Esophagus squamous epithelium (tissue), 5 donors: ENCODE measurements at regions not wholly inside any gene's neighbourhood (a gene's known extent, or its start where the extent isn't known, plus 50 kb on each side); places are given as distances from the start of the nearest gene placed in this dataset.

Experiments used
- DNase-seq: peaks from one replicate; lab custom pipeline; 2025; lab: John Stamatoyannopoulos, UW
- H3K27ac ChIP-seq, 4 donors: fragments of 200-600 bp; sonication (generic); one replicate each; pipeline ENCODE4 v1.5.1; 2016 to 2019; ENCODE audit warnings: mild to moderate bottlenecking in 1 of 4
- H3K27me3 ChIP-seq, 4 donors: fragments of 200-600 bp; sonication (generic); 1 replicate in 3 of 4; 2 replicates in 1 of 4; pipeline versions ENCODE4 v1.5.1 to v1.6.0; 2017 to 2021; ENCODE audit warnings: antibody characterized with exemption in 1 of 4
- H3K36me3 ChIP-seq, 3 donors: fragments of 200-600 bp; sonication (generic); one replicate each; pipeline ENCODE4 v1.5.1; 2016 to 2019
- H3K4me1 ChIP-seq, 3 donors: fragments of 200-600 bp; sonication (generic); one replicate each; pipeline ENCODE4 v1.5.1; 2017 to 2019
- H3K4me3 ChIP-seq, 4 donors: fragments of 200-600 bp; sonication (generic); 1 replicate in 3 of 4; 2 replicates in 1 of 4; pipeline ENCODE4 v1.5.1; 2016 to 2019; ENCODE audit warnings: mild to moderate bottlenecking in 2 of 4, moderate library complexity in 1 of 4
- H3K9me3 ChIP-seq, 3 donors: fragments of 200-600 bp; sonication (generic); one replicate each; pipeline ENCODE4 v1.5.1; 2016 to 2019
- POLR2A ChIP-seq, 4 donors: fragments of 450-650 bp; IDR thresholded peaks; one replicate each; pipeline ENCODE4 v1.6.1; 2017; ENCODE audit warnings: antibody characterized with exemption in 4 of 4, mild to moderate bottlenecking in 4 of 4, moderate library complexity in 3 of 4
- WGBS, 2 donors: methylation state at CpG; one replicate each; pipeline ENCODE4 v1.1.5; 2018; 5-methylcytosine and 5-hydroxymethylcytosine counted together
- intact Hi-C: fragments of 100-400 bp; cut with DNase I; formaldehyde crosslinking; loops from one replicate; pipeline ENCODE4 v1.15.0; 2022
- TF ChIP-seq, protein P1 (sequence below), 6 experiments: fragments of 450-650 bp in 4 of 6; fragments of 200-600 bp in 2 of 6; sonication (generic) in 2 of 6; IDR thresholded peaks; one replicate each; pipeline ENCODE4 v1.5.1; 2016 to 2019; ENCODE audit warnings: antibody characterized with exemption in 6 of 6, mild to moderate bottlenecking in 4 of 6, moderate library complexity in 4 of 6
- donor health status: DM: yes; HTN: yes; CAD: no.

DNA sequence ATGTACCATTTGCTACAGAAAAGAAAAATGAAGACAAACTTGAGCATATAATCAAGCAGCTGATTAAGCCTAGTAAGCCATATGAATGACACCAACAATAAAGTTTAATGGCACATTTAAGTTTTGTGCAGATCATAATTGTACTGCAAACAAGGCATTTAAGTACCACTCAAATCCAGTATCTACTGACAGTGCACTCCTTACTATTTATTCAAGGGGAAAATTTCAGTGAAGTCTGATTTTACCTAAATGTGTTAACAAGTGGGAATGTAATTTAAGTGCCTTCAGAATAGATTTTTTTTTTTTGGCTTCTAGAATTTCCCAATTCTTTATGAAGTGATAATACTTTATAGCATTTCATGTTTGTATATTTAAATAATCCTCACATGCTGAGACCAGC is 341.0 kb upstream of the POU5F2 start:
- intact Hi-C loops, result no loop called here
- Histone ChIP-seq H3K4me3 (no peak overlapping the region), H3K36me3 (no peaks in the 10 kb centered on the region), H3K4me1 (no peaks in the 10 kb centered on the region), H3K27ac (no peak overlapping the region), H3K9me3 (no peaks in the 10 kb centered on the region), H3K27me3 (no peaks in the 10 kb centered on the region)
- TF ChIP-seq POLR2A (IDR thresholded peaks at IDR 0.05), result no peak
- TF ChIP-seq, protein P1, sequence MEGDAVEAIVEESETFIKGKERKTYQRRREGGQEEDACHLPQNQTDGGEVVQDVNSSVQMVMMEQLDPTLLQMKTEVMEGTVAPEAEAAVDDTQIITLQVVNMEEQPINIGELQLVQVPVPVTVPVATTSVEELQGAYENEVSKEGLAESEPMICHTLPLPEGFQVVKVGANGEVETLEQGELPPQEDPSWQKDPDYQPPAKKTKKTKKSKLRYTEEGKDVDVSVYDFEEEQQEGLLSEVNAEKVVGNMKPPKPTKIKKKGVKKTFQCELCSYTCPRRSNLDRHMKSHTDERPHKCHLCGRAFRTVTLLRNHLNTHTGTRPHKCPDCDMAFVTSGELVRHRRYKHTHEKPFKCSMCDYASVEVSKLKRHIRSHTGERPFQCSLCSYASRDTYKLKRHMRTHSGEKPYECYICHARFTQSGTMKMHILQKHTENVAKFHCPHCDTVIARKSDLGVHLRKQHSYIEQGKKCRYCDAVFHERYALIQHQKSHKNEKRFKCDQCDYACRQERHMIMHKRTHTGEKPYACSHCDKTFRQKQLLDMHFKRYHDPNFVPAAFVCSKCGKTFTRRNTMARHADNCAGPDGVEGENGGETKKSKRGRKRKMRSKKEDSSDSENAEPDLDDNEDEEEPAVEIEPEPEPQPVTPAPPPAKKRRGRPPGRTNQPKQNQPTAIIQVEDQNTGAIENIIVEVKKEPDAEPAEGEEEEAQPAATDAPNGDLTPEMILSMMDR (IDR thresholded peaks at IDR 0.05), result no peak
- DNase-seq, result no peak

GRCh38 chr5:94081088-94081487 is 339.7 kb upstream of the POU5F2 start:
- no peaks in the 10 kb centered on the region for H3K27me3 ChIP-seq

GRCh38 chr5:94080390-94080789 is 339.0 kb upstream of the POU5F2 start:
- intact Hi-C loops, result no loop called here
- WGBS, 2 donors, result 91 to 96% methylated on average over 3 of the region's 3 CpGs
- no peak for TF ChIP-seq POLR2A (IDR thresholded peaks at IDR 0.05)
- TF ChIP-seq, protein P1 (IDR thresholded peaks at IDR 0.05), result no peak

More at GRCh38 chr5:94081088-94081487, 339.7 kb upstream of the POU5F2 start:
- Histone ChIP-seq H3K4me1 (no peaks in the 10 kb centered on the region), H3K4me3 (no peak overlapping the region), H3K36me3 (no peaks in the 10 kb centered on the region), H3K27ac (no peak overlapping the region), H3K9me3 (no peaks in the 10 kb centered on the region)
- no peak for DNase-seq
- TF ChIP-seq, protein P1 (IDR thresholded peaks at IDR 0.05), result no peak
- no peak for TF ChIP-seq POLR2A (IDR thresholded peaks at IDR 0.05)
- intact Hi-C loops, result no loop called here
- WGBS, 2 donors, result 95% methylated on average over 1 of the region's 1 CpG

DNA sequence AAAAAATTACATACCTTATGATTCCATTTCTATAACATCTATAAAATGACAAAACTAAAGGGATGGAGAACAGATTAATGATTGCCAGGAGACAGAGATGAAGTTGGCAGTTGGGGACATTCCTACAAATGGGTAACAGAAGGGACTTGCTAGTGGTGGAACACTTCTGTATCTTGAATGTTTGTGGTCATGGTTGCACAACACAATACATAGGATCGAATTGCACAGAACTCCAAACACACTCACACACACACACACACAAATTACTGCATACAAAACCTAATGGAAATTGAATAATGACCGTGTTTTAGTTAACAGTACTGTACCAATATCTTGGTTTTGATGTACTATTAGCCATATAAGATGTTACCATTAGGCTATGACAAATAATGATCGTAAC is 330.7 kb upstream of the POU5F2 start:
- no peak overlapping the region for H3K4me3 ChIP-seq
- no peak for DNase-seq
- intact Hi-C loops, result no loop called here
- H3K36me3 ChIP-seq, result peaks cover 0 to 10% (median 4%) of the 10 kb centered on the region in 3 donors
- TF ChIP-seq, protein P1 (IDR thresholded peaks at IDR 0.05), result no peak
- no peak for TF ChIP-seq POLR2A (IDR thresholded peaks at IDR 0.05)
- WGBS, 2 donors, result 90 to 96% methylated on average over 3 of the region's 3 CpGs
- H3K9me3 ChIP-seq, result peaks cover 0 to 13% (median 2%) of the 10 kb centered on the region in 3 donors
- no peaks in the 10 kb centered on the region for H3K27me3 ChIP-seq
- no peaks in the 10 kb centered on the region for H3K4me1 ChIP-seq
- H3K27ac ChIP-seq, result no peak overlapping the region

More at GRCh38 chr5:94080390-94080789, 339.0 kb upstream of the POU5F2 start:
- no peaks in the 10 kb centered on the region for H3K27me3 ChIP-seq
- no peaks in the 10 kb centered on the region for H3K4me1 ChIP-seq
- H3K4me3 ChIP-seq, result no peak overlapping the region
- H3K27ac ChIP-seq, result no peak overlapping the region
- no peak for DNase-seq
- no peaks in the 10 kb centered on the region for H3K9me3 ChIP-seq
- no peaks in the 10 kb centered on the region for H3K36me3 ChIP-seq

GRCh38 chr5:94066437-94067207 is 325.2 kb upstream of the POU5F2 start:
- Histone ChIP-seq H3K27ac (no peak overlapping the region), H3K4me3 (no peak overlapping the region), H3K36me3 (peaks cover 0 to 23% (median 4%) of the 10 kb centered on the region in 3 donors), H3K27me3 (no peaks in the 10 kb centered on the region), H3K9me3 (peaks cover 0 to 40% (median 15%) of the 10 kb centered on the region in 3 donors), H3K4me1 (no peaks in the 10 kb centered on the region)
- intact Hi-C loops, result no loop called here
- DNase-seq, result no peak
- 97 to 100% methylated on average over 2 of the region's 2 CpGs for WGBS, 2 donors
- TF ChIP-seq, protein P1 (IDR thresholded peaks at IDR 0.05), result no peak
- TF ChIP-seq POLR2A (IDR thresholded peaks at IDR 0.05), result no peak
